Right hindlimb (tissue), 1 donor: ENCODE measurements at regions not wholly inside any gene's neighbourhood (a gene's known extent, or its start where the extent isn't known, plus 50 kb on each side); places are given as distances from the start of the nearest gene placed in this dataset.

Experiments used
- DNase-seq: peaks from one replicate; pipeline ENCODE4 v3.0.0-alpha.2; 2018

- no peak for DNase-seq
Observed at GRCh38 chr2:6425032-6425431, 440.7 kb downstream of the CMPK2 start.

DNA sequence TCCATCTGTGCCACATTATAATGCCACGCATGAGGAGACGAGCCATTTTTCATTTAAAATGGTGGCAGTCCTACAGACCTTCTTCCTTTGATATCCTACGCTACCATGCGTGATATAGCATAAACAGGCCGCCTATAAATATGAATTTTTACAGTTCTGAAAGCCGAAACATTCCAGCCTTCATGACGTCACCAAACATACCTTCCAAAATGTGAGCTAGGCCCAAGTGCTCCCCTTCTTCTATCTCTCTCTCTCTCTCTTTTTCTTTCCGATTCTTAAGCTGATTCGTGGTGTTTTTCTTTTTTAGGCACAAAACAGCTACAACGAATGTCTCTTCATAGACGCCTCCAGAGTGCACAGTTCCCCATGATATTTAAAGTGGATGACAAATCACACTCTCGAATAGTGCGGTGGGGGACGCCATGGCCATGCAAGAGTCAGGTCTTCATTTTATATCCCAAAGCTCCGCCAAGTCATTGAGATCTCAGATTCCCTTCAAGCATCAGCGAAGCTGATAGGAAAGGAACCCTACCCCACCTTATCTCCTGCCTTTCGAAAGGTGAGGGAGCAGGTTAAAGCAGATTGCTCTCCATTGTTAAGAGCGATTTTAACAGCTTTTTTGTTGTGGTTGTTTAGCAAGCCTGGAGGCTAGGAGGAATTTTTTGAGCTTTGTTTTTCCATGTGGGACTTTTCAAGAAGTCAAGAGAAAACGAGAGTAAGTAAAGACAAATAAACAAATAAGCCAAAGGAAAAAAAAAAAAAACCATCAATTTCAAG, 436.3 kb downstream of the CMPK2 start:
- DNase-seq, result no peak

GRCh38 chr2:6434438-6434837, 431.3 kb downstream of the CMPK2 start:
- DNase-seq, result no peak

GRCh38 chr2:6441800-6442199, 423.9 kb downstream of the CMPK2 start:
- no peak for DNase-seq

DNA sequence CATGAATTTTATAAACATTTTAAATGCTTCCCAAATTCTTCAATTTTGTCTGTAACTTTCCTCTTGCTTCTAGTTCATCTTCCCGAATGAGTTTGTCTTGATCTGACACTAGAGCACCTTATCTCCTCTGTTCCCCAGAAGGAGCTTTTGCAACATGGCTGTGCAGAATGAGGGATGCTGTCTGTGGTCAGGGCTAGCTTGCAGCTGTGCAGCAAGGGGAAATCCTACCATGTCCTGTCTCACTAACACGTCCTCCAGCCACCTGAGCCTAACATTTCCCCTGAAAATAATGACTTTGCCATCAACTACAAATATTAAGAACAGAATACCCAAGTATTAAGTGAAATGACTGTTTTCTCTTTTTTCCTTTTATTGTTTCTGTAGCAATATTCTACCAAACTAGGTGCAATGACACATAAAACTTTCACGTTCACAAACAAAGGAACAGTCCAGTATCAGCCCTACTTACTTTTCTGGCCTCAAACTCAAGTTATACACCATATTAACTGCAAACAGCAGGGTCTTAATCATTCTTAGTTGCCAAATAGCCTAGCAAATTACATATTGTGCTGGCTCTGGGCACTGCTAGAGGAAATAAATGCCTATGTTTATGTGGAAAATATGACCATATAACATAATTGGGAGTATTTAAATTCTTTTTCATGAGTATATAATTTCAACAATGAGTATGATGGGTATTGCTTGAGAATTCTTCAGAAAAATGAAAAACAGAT, 423.3 kb downstream of the CMPK2 start:
- no peak for DNase-seq

DNA sequence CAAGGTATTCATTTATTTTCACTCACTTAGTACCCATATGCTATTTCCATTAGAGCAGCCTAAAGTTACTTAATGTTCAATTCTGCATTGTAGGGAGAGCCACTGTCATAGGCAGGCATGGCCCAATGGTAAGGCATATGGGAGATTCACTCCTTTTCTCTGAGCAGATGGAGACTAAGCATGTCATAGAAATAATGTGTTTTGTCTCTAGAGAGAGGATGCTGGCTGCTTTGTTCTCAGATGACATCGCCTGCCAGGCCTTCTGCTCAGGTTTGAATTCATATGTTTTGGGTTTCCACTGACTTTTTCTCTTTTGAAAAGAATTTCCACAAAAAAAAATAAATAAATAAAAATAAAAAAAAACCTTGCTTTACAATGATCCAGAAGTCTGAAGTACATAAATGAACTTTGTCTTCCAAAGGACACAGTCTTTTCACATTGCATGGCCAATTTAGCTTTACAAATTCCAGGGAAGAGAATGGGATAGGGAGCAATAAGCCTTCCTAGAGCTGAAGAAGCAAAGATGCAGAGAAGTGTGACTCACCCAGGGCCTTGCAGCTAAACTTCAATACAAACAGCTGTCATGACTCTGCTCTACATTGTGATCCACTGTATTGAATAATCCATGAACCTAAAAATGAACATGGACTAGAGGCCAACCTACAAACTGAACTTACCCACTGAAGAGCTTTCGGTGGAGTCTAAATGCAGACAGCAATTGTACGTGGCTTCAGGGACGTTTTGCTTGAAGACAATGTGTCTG, 422.5 kb downstream of the CMPK2 start:
- no peak for DNase-seq

- DNase-seq, result no peak
Observed at GRCh38 chr2:6444514-6444913, 421.2 kb downstream of the CMPK2 start.

GRCh38 chr2:6445156-6445555, 420.6 kb downstream of the CMPK2 start:
- DNase-seq, result no peak

DNA sequence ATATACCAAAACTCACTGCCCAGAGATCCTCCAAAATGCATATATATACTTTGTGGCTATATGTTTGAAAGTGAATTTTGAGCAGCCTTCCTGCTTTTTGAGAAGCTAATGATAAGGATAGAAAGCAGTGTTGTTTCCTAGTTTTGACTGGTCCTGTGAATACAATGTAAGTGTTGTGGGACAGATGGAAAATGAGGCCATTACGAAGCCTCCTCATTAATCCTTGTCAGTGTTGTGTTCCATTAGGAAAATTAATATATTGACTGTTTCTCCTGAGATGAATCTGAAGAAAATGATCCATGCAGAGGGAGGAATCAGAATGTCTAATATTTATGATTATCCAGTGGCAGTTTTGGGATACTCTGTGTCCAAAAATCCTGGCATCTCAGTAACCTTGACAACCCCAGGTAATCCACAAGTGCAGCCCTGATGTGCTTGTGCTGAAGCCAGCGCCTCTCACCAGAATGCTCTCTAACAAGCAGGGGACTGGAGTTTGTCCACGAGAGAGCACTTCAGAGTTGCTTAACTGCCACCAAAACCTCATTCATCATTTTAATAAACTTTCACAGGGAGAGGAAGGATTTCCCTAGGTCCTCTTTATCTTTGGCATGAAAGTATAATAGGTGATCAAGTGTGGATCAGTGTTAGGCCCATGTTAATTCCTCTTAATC, 418.6 kb downstream of the CMPK2 start:
- no peak for DNase-seq

GRCh38 chr2:6448893-6449292, 416.8 kb downstream of the CMPK2 start:
- DNase-seq, result no peak

GRCh38 chr2:6449343-6449742, 416.4 kb downstream of the CMPK2 start:
- DNase-seq, result no peak

DNA sequence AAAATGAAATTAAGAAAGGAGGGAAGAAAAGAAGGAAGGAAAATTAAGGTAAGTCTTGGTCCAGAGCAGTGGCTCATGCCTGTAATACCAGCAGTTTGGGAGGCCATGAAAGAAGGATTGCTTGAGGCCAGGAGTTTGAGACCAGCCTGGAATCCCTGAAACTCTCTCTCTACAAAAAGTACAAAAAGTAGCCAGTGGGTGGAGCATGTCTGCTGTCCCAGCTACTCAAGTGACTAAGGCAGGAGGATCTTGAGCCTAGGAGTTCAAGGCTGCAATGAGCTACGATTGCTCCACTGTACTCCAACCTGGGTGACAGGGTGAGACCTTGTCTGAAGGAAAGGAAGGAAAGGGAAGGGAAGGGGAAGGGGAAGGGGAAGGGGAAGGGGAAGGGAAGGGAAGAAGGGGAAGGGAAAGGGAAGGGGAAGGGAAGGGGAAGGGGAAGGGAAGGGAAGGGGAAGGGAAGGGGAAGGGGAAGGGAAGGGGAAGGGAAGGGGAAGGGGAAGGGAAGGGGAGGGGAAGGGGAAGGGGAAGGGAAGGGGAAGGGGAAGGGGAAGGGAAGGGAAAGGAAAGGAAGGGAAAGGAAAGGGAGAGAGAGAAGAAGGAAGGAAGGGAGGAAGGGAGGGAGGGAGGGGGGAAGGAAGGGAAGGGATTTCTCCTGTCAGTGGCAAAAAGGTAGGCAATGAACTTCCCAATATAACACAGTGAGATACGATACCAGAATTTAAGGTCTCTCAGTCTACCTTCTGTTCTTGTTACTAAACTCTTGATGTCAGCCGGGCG, 412.8 kb downstream of the CMPK2 start:
- no peak for DNase-seq

DNA sequence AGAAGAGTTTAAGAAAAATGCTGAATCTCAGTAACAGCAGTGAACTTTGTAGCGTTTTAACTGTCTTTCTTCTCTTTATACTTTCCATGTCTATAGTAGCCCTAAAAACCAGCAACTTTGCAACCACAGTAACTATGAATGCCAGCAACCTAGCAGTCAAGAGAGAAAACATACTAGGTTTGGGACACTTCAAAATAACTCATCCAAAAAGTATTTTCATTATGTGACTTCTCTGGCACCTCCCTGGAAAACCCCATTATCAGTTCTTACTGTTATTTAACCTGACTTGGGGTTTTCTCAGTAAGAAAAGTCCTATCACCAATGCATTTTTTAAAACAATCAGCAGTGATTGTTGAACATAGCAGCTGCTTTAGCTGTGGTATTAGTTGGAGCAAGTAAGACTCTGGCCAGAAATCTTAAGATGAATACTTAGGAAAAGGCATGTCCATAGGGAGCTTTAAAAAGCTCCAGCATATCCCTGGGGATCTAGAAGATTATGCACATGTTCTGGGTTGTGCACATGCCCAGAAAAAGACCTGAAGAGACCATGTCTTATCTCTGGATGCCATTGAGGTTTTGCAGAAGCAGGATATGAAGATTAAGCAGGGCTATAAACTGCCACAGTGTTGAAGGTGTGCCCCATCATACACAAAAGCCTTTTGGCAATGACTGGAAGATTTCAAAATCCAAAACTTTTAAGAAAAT, 411.3 kb downstream of the CMPK2 start:
- no peak for DNase-seq

DNA sequence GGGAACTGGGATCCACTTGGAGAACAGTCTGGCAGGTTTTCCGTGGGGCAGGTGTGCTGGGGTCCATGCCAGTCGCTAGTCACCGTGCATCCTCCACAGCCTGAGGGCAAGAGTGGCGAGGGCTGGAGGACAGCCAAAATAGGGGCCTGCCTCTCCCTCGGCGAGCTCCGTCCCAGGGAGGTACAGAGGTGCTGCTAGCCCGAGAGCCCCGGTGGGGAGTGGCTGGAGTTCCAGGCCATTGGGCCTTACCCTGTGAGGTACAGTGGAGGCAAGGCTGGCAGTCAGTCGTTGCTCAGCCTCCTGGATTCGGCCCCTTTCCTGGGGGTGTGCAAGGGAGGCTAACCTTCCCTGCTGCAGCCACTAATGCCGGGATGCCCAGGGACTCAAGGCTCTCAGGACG, 406.6 kb downstream of the CMPK2 start:
- no peak for DNase-seq

DNA sequence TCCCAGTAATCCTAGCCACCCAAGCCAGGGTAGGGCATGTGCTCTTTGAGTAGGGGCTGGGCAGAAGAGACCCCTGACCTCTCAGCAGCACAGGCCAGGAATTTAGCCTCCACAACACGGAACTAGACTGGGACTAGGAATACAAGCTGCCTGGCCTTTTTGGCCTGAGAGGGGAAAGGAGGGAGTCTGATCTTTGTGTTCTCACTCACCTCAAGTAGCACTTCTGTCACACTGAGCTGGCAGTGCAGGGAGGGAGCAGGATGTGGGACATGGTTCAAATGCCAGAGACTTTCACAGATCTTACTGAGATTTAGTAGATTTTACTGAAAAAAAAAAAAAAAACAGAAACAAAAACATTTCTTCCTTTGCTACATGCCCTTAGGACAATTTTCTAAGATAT, 395.2 kb downstream of the CMPK2 start:
- no peak for DNase-seq

DNA sequence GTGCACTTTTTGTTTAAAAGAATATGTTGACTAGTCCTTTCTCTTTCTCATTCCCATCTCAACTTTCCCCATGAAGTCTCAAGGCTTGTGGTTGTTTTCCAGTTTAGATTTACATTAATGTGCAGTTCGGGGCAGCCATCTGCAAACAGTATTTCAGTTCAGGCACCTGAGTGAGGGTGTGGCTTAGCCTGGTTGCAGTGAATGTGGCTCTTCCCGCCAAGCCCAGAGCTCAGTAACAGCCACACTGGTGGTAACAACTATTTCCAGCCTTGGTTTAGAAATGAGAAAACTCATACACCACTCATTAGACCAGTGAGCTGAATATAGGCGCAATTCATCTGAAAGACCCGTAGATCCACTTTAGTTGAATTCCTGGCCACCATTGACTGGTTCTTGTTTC, 394.3 kb downstream of the CMPK2 start:
- no peak for DNase-seq

DNA sequence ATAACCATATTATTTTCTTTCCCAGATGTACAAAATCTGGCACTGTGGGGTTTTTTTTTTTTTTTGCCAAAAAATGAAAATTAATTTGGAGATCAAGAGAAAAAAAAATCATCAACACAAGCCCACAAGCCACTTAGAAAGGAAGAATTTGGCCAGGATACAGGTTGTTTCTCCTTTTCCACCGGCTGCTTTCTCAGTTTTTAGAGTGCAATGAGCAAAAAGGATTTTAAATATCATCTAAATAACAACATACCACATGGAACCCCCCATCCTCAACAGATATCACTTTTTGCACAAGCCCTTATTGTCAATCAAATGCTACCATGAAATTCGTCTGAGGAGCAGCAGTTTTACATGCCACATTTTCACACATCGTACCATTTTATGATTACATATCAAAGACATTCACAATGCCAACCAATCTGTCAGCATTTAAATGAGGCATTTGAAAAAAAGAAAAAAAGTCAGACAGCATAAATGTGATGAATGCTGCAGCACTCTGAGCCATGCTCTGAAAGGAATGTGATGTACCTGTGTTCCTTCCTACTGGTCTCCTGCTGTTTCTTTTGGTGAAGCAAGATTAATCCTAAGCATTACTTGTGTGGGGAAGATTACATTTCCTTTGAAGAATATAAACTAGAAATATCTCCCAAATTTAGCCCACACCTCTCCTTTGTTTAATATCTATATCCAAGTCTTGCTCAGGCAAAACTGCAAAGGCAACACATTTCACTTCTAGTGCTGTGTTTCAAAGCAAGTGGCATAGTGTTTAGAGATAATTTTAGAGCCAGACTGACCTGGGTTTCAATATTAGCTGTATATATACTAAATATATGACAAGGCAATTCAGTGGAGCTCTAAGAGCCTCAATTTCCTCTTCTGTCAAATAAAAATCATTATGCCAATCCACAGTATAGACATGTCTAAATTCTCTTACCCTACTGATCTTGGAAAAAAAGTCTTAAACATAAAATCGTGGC, 391.3 kb downstream of the CMPK2 start:
- DNase-seq, result no peak

GRCh38 chr2:6475155-6475940, 390.4 kb downstream of the CMPK2 start:
- DNase-seq, result no peak

GRCh38 chr2:6480514-6480913, 385.2 kb downstream of the CMPK2 start:
- DNase-seq, result no peak

DNA sequence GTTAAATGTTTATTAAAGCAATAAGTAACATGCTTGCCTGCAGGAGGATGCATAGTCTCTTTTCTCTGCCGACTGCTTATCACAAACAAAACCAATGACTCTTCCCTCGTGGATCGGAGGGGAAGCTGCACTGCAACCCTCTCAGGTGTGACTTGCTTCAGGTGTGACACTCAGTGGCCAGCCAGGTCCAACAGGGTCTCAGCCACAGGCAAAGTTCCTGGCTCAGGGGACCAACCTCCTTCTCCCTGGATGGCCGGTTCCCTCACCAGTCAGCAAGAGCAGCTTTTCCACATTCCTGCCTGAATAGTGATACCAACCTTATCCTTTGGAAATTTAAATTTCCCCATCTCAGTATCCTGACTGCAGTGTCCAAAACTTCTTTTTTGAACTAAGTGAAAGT, 383.5 kb downstream of the CMPK2 start:
- DNase-seq, result no peak
